Body of pancreas (tissue), 4 donors: ENCODE measurements at regions not wholly inside any gene's neighbourhood (a gene's known extent, or its start where the extent isn't known, plus 50 kb on each side); places are given as distances from the start of the nearest gene placed in this dataset.

Experiments
- ATAC-seq: fragments of 150-250 bp; one replicate; pipeline ENCODE4 v1.9.1; 2016
- DNase-seq, 4 donors: peaks; one replicate each; pipeline ENCODE4 v3.0.0-alpha.2; 2019
- H3K27ac ChIP-seq, 4 donors: fragments of 200-600 bp; sonication (generic); 1 replicate in 3 of 4; 2 replicates in 1 of 4; pipeline versions ENCODE4 v1.5.1 to v1.6.1; 2016 to 2019; ENCODE audit warnings: mild to moderate bottlenecking in 1 of 4, mixed read lengths in 1 of 4, moderate library complexity in 1 of 4
- H3K27me3 ChIP-seq, 2 donors: fragments of 200-600 bp; sonication (generic); one replicate each; pipeline ENCODE4 v1.6.0; 2016; ENCODE audit warnings: mild to moderate bottlenecking in 1 of 2
- H3K36me3 ChIP-seq, 2 donors: fragments of 200-600 bp; sonication (generic); replicated peaks in 1 of 2; 2 replicates each; pipeline ENCODE4 v1.5.1; 2016; ENCODE audit warnings: low read depth in 2 of 2; ENCODE audit not compliant: insufficient read depth in 1 of 2
- H3K4me1 ChIP-seq: fragments of 200-600 bp; sonication (generic); one replicate; pipeline ENCODE4 v1.6.0; 2016
- H3K4me3 ChIP-seq, 2 donors: fragments of 200-600 bp; sonication (generic); 1 replicate in 1 of 2; 2 replicates in 1 of 2; pipeline ENCODE4 v1.5.1; 2016 to 2019
- H3K9me3 ChIP-seq, 3 donors: fragments of 200-600 bp; sonication (generic); 1 replicate in 2 of 3; 2 replicates in 1 of 3; pipeline ENCODE4 v1.5.1; 2016
- POLR2A ChIP-seq, 3 donors: fragments of 450-650 bp; IDR thresholded peaks; one replicate each; pipeline ENCODE4 v1.6.1; 2016; ENCODE audit warnings: antibody characterized with exemption in 3 of 3, mild to moderate bottlenecking in 2 of 3
- WGBS, 2 donors: methylation state at CpG; one replicate each; pipeline ENCODE4 v1.1.5; 2017; 5-methylcytosine and 5-hydroxymethylcytosine counted together
- intact Hi-C: fragments of 100-400 bp; cut with DNase I; formaldehyde crosslinking; loops from one replicate; pipeline ENCODE4 v1.15.1; 2023
- TF ChIP-seq, protein P1 (sequence below), 7 experiments: fragments of 450-650 bp in 4 of 7; fragments of 200-600 bp in 3 of 7; sonication (generic) in 3 of 7; IDR thresholded peaks; one replicate each; pipeline ENCODE4 v1.5.1; 2016 to 2019; ENCODE audit warnings: antibody characterized with exemption in 7 of 7

GRCh38 chr12:58357511-58357910, 416.1 kb downstream of the ATP23 start:
- no peak for DNase-seq

GRCh38 chr12:58358369-58358768, 417.0 kb downstream of the ATP23 start:
- no peak overlapping the region for H3K4me3 ChIP-seq
- H3K9me3 ChIP-seq: no peaks in the 10 kb centered on the region
- TF ChIP-seq, protein P1, sequence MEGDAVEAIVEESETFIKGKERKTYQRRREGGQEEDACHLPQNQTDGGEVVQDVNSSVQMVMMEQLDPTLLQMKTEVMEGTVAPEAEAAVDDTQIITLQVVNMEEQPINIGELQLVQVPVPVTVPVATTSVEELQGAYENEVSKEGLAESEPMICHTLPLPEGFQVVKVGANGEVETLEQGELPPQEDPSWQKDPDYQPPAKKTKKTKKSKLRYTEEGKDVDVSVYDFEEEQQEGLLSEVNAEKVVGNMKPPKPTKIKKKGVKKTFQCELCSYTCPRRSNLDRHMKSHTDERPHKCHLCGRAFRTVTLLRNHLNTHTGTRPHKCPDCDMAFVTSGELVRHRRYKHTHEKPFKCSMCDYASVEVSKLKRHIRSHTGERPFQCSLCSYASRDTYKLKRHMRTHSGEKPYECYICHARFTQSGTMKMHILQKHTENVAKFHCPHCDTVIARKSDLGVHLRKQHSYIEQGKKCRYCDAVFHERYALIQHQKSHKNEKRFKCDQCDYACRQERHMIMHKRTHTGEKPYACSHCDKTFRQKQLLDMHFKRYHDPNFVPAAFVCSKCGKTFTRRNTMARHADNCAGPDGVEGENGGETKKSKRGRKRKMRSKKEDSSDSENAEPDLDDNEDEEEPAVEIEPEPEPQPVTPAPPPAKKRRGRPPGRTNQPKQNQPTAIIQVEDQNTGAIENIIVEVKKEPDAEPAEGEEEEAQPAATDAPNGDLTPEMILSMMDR (IDR thresholded peaks at IDR 0.05): no peak
- TF ChIP-seq POLR2A (IDR thresholded peaks at IDR 0.05): no peak
- intact Hi-C loops: no loop called here
- H3K27ac ChIP-seq: no peak overlapping the region
- no peaks in the 10 kb centered on the region for H3K36me3 ChIP-seq
- no peak for ATAC-seq
- WGBS, 2 donors: 61 to 62% methylated on average over 3 of the region's 3 CpGs
- H3K27me3 ChIP-seq: no peaks in the 10 kb centered on the region
- no peaks in the 10 kb centered on the region for H3K4me1 ChIP-seq
- DNase-seq: no peak

More at GRCh38 chr12:58357511-58357910, 416.1 kb downstream of the ATP23 start:
- Histone ChIP-seq H3K9me3 (no peaks in the 10 kb centered on the region), H3K4me1 (no peaks in the 10 kb centered on the region), H3K4me3 (no peak overlapping the region), H3K36me3 (no peaks in the 10 kb centered on the region), H3K27ac (no peak overlapping the region), H3K27me3 (no peaks in the 10 kb centered on the region)
- TF ChIP-seq POLR2A (IDR thresholded peaks at IDR 0.05): no peak
- TF ChIP-seq, protein P1 (IDR thresholded peaks at IDR 0.05): no peak
- intact Hi-C loops: no loop called here
- 95 to 96% methylated on average over 2 of the region's 2 CpGs for WGBS, 2 donors
- ATAC-seq: no peak

- no peaks in the 10 kb centered on the region for H3K4me1 ChIP-seq
- no peaks in the 10 kb centered on the region for H3K36me3 ChIP-seq
- 64 to 76% methylated on average over 8 of the region's 8 CpGs for WGBS, 2 donors
- no peaks in the 10 kb centered on the region for H3K9me3 ChIP-seq
- H3K27me3 ChIP-seq: no peaks in the 10 kb centered on the region
- intact Hi-C loops: no loop called here
- DNase-seq (no peak), ATAC-seq (no peak)
- H3K27ac ChIP-seq: no peak overlapping the region
- no peak overlapping the region for H3K4me3 ChIP-seq
- TF ChIP-seq POLR2A (IDR thresholded peaks at IDR 0.05): no peak
- TF ChIP-seq, protein P1 (IDR thresholded peaks at IDR 0.05): no peak
Measured at GRCh38 chr12:58359084-58359483, 417.7 kb downstream of the ATP23 start.

DNA sequence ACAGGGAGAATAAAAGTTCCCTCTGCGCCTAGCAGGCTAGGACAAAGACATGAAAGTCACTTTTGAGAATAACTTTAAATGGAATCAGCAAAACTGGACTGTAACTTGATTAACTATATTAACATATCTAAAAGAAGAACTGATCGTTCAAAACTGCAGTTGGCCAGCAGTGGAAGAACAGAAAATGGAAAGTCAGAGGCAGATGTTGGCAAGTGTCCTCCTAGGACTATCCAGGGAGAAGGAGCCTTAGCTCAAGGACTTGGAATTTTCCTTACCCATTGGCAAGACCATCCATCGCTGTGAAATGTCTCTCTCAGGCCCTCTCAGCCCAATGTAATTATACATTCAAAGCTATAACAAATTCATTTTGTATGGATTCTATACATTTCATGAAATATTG, 419.7 kb downstream of the ATP23 start:
- Histone ChIP-seq H3K4me1 (no peaks in the 10 kb centered on the region), H3K9me3 (no peaks in the 10 kb centered on the region), H3K27ac (no peak overlapping the region), H3K36me3 (no peaks in the 10 kb centered on the region), H3K4me3 (no peak overlapping the region), H3K27me3 (no peaks in the 10 kb centered on the region)
- ATAC-seq (no peak), DNase-seq (no peak)
- intact Hi-C loops: no loop called here
- 77 to 78% methylated on average over 3 of the region's 3 CpGs for WGBS, 2 donors
- TF ChIP-seq, protein P1 (IDR thresholded peaks at IDR 0.05): no peak
- TF ChIP-seq POLR2A (IDR thresholded peaks at IDR 0.05): no peak

DNA sequence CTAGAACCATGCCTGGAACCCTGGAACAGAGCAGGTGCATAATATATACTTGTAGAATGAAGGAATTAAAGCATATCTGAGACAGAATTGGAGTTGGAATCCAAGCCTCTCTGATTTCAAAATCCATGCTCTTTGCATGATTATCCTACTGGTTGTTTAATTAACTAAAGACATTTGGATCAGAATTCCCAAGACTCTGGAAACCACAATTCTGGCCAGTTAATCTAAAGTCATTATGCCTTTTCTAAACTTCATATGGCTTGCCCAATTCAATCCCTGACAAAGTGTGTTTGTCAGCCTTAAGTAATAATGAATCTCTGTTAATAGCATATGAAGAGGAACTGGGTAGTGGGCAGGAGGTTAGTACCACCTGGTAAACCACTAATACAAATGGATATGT, 422.6 kb downstream of the ATP23 start:
- Histone ChIP-seq H3K4me1 (no peaks in the 10 kb centered on the region), H3K27me3 (no peaks in the 10 kb centered on the region), H3K27ac (no peak overlapping the region), H3K36me3 (no peaks in the 10 kb centered on the region), H3K4me3 (no peak overlapping the region), H3K9me3 (no peaks in the 10 kb centered on the region)
- TF ChIP-seq, protein P1 (IDR thresholded peaks at IDR 0.05): no peak
- no peak for TF ChIP-seq POLR2A (IDR thresholded peaks at IDR 0.05)
- intact Hi-C loops: no loop called here
- ATAC-seq (no peak), DNase-seq (no peak)
